H1 (cell line): ENCODE measurements at regions not wholly inside any gene's neighbourhood (a gene's known extent, or its start where the extent isn't known, plus 50 kb on each side); places are given as distances from the start of the nearest gene placed in this dataset.

ENCODE experiments used
- CTCF ChIA-PET: fragments of 300-600 bp; sonication (Branson Sonifier 250); formaldehyde crosslinking; loops from one replicate; lab custom pipeline; 2021; ENCODE audit not compliant: partially characterized antibody; lab: Charles Lee
- POLR2A ChIA-PET: fragments of 300-600 bp; sonication (Branson Sonifier 250); formaldehyde crosslinking; loops from one replicate; lab custom pipeline; 2021; ENCODE audit warnings: inconsistent platforms; ENCODE audit not compliant: partially characterized antibody; lab: Charles Lee
- DNase-seq, 2 experiments: peaks; one replicate each; pipeline versions ENCODE4 v3.0.0 to v3.0.0-alpha.2; 2010 to 2022; ENCODE audit warnings: low spot score in 2 of 2, low read depth in 1 of 2, mixed read lengths in 1 of 2
- FAIRE-seq: peaks from 2 replicates; lab custom pipeline; 2011; peaks lifted over from hg19 to GRCh38; lab: Jason Lieb, UNC
- H2AFZ ChIP-seq: 2 replicates; pipeline ENCODE4 v1.8.1; 2012; ENCODE audit warnings: low read length, inconsistent platforms
- H2AK5ac ChIP-seq: 2 replicates; pipeline ENCODE4 v1.6.1; 2013; ENCODE audit warnings: low read depth, low read length
- H2BK120ac ChIP-seq: replicated peaks from 2 replicates; pipeline ENCODE3; 2013; ENCODE audit warnings: low read depth, low read length, inconsistent platforms
- H2BK12ac ChIP-seq: 2 replicates; pipeline ENCODE4 v1.6.1; 2013; ENCODE audit warnings: low read depth, low read length
- H2BK15ac ChIP-seq: 2 replicates; pipeline ENCODE4 v1.6.1; 2013; ENCODE audit warnings: low read length
- H2BK20ac ChIP-seq: 2 replicates; pipeline ENCODE4 v1.6.1; 2013; ENCODE audit warnings: low read length
- H2BK5ac ChIP-seq: 2 replicates; pipeline ENCODE4 v1.6.1; 2013; ENCODE audit warnings: low read depth, low read length
- H3K14ac ChIP-seq: 2 replicates; pipeline ENCODE4 v1.6.1; 2013; ENCODE audit warnings: inconsistent platforms; ENCODE audit not compliant: insufficient read length
- H3K18ac ChIP-seq: 2 replicates; pipeline ENCODE4 v1.6.1; 2013; ENCODE audit warnings: low read length; ENCODE audit errors: extremely low read depth
- H3K23ac ChIP-seq: 2 replicates; pipeline ENCODE4 v1.6.1; 2013; ENCODE audit warnings: inconsistent platforms; ENCODE audit not compliant: insufficient read length
- H3K23me2 ChIP-seq: 2 replicates; pipeline ENCODE4 v1.6.1; 2013; ENCODE audit warnings: low read depth, low read length
- H3K27ac ChIP-seq: 2 replicates; pipeline ENCODE4 v1.6.1; 2011; ENCODE audit warnings: low read depth, low read length, inconsistent platforms
- H3K27me3 ChIP-seq, 4 experiments: replicated peaks in 1 of 4; 1 replicate in 1 of 4; 2 replicates in 3 of 4; pipeline versions ENCODE4 v1.6.1 to v1.8.1; 2011 to 2013; ENCODE audit warnings: low read length in 3 of 4, mild to moderate bottlenecking in 3 of 4, inconsistent platforms in 2 of 4, mixed read lengths in 2 of 4, moderate library complexity in 1 of 4; ENCODE audit not compliant: control insufficient read depth in 3 of 4, insufficient read depth in 3 of 4; ENCODE audit errors: extremely low read depth in 1 of 4
- H3K36me3 ChIP-seq, 4 experiments: 2 replicates each; pipeline versions ENCODE4 v1.6.1 to v1.8.1; 2011 to 2013; ENCODE audit warnings: mild to moderate bottlenecking in 4 of 4, low read length in 3 of 4, moderate library complexity in 2 of 4, control low read depth in 1 of 4, inconsistent platforms in 1 of 4; ENCODE audit not compliant: insufficient read depth in 4 of 4, control insufficient read depth in 2 of 4
- H3K4ac ChIP-seq: replicated peaks from 2 replicates; pipeline ENCODE3; 2013; ENCODE audit warnings: low read length, low read depth, mixed read lengths, inconsistent platforms; ENCODE audit not compliant: insufficient read length
- H3K4me1 ChIP-seq, 4 experiments: replicated peaks in 1 of 4; 1 replicate in 1 of 4; 2 replicates in 3 of 4; pipeline versions ENCODE4 v1.6.1 to v1.8.1; 2011 to 2013; ENCODE audit warnings: low read length in 3 of 4, inconsistent platforms in 2 of 4, mixed read lengths in 1 of 4; ENCODE audit not compliant: insufficient read depth in 4 of 4, control insufficient read depth in 3 of 4
- H3K4me2 ChIP-seq, 2 experiments: 2 replicates each; pipeline versions ENCODE4 v1.6.1 to v1.8.1; 2011 to 2013; ENCODE audit warnings: low read depth in 2 of 2, low read length in 2 of 2, control low read depth in 1 of 2, inconsistent platforms in 1 of 2, mild to moderate bottlenecking in 1 of 2; ENCODE audit not compliant: insufficient read depth in 1 of 2
- H3K4me3 ChIP-seq, 4 experiments: fragments of 200-600, 300-600 bp in 1 of 4; sonication (generic), shearing (Covaris generic), sonication (Bioruptor Twin) in 1 of 4; 2 replicates each; pipeline versions ENCODE4 v1.5.1 to v1.8.1; 2011 to 2016; ENCODE audit warnings: low read length in 4 of 4, low read depth in 3 of 4, control low read depth in 2 of 4, inconsistent platforms in 2 of 4, mild to moderate bottlenecking in 2 of 4, mixed read lengths in 1 of 4, moderate library complexity in 1 of 4; ENCODE audit not compliant: insufficient read depth in 2 of 4; ENCODE audit errors: extremely low read depth in 1 of 4
- H3K56ac ChIP-seq: replicated peaks from 2 replicates; pipeline ENCODE3; 2013; ENCODE audit warnings: low read depth, mild to moderate bottlenecking, mixed read lengths, low read length, inconsistent platforms; ENCODE audit not compliant: insufficient read length
- H3K79me1 ChIP-seq: 2 replicates; pipeline ENCODE4 v1.6.1; 2013; ENCODE audit warnings: low read depth, low read length, control low read depth
- H3K79me2 ChIP-seq, 2 experiments: 2 replicates each; pipeline versions ENCODE4 v1.6.1 to v1.8.1; 2012 to 2013; ENCODE audit warnings: low read length in 2 of 2, mild to moderate bottlenecking in 2 of 2, inconsistent platforms in 1 of 2; ENCODE audit not compliant: insufficient read depth in 2 of 2, control insufficient read depth in 1 of 2
- H3K9ac ChIP-seq, 4 experiments: replicated peaks in 1 of 4; 1 replicate in 1 of 4; 2 replicates in 3 of 4; pipeline versions ENCODE4 v1.6.1 to v1.8.1; 2011 to 2013; ENCODE audit warnings: low read depth in 3 of 4, low read length in 3 of 4, control low read depth in 2 of 4, mild to moderate bottlenecking in 2 of 4, moderate library complexity in 2 of 4, inconsistent platforms in 1 of 4; ENCODE audit errors: extremely low read depth in 1 of 4
- H3K9me3 ChIP-seq, 2 experiments: 2 replicates each; pipeline versions ENCODE4 v1.6.1 to v1.8.1; 2012 to 2013; ENCODE audit warnings: mild to moderate bottlenecking in 2 of 2, moderate library complexity in 2 of 2, control low read depth in 1 of 2, inconsistent platforms in 1 of 2, low read depth in 1 of 2, low read length in 1 of 2, mixed read lengths in 1 of 2; ENCODE audit not compliant: insufficient read depth in 2 of 2
- H4K20me1 ChIP-seq, 2 experiments: replicated peaks in 1 of 2; 2 replicates each; pipeline versions ENCODE3 to v1.8.1; 2011 to 2013; ENCODE audit warnings: inconsistent platforms in 2 of 2, low read length in 2 of 2, mild to moderate bottlenecking in 1 of 2; ENCODE audit not compliant: insufficient read depth in 2 of 2, control insufficient read depth in 1 of 2
- H4K5ac ChIP-seq: 2 replicates; pipeline ENCODE4 v1.6.1; 2013; ENCODE audit warnings: low read length, low read depth, mixed read lengths, inconsistent platforms; ENCODE audit not compliant: insufficient read length
- H4K8ac ChIP-seq: 2 replicates; pipeline ENCODE4 v1.8.0; 2013; ENCODE audit warnings: mild to moderate bottlenecking, moderate library complexity, low read length, inconsistent platforms; ENCODE audit not compliant: insufficient read depth; ENCODE audit errors: extremely low read depth
- H4K91ac ChIP-seq: replicated peaks from 2 replicates; pipeline ENCODE3; 2013; ENCODE audit warnings: low read length, mixed read lengths, inconsistent platforms; ENCODE audit not compliant: insufficient read length
- BCL11A ChIP-seq, 2 experiments: IDR thresholded peaks; one replicate each; pipeline ENCODE4 v1.6.1; 2011; ENCODE audit warnings: low read depth in 2 of 2, low read length in 2 of 2, mild to moderate bottlenecking in 2 of 2
- BRCA1 ChIP-seq: IDR thresholded peaks from 2 replicates; pipeline ENCODE4 v1.6.1; 2012; ENCODE audit warnings: low read depth, low read length, improper control_type of control experiment
- CBX8 ChIP-seq: fragments of 300-800, 300-1000 bp; sonication (generic); IDR thresholded peaks from 2 replicates; pipeline ENCODE4 v1.7.1; 2016; ENCODE audit warnings: low read depth, low read length, borderline replicate concordance
- CHD2 ChIP-seq: IDR thresholded peaks from 2 replicates; pipeline ENCODE4 v1.6.1; 2012; ENCODE audit warnings: low read length, improper control_type of control experiment
- CTBP2 ChIP-seq: IDR thresholded peaks from 2 replicates; pipeline ENCODE4 v1.7.0; 2011; ENCODE audit warnings: borderline replicate concordance, mild to moderate bottlenecking, moderate library complexity, mixed read lengths, low read length; ENCODE audit not compliant: insufficient read depth, insufficient read length
- JUN ChIP-seq: IDR thresholded peaks from 2 replicates; pipeline ENCODE4 v1.6.1; 2011; ENCODE audit warnings: low read depth, mild to moderate bottlenecking, improper control_type of control experiment, low read length
- POLR2A ChIP-seq, 2 experiments: IDR thresholded peaks; 1 replicate in 1 of 2; 2 replicates in 1 of 2; pipeline ENCODE4 v1.6.1; 2011; ENCODE audit warnings: low read depth in 2 of 2, low read length in 2 of 2, mild to moderate bottlenecking in 2 of 2; ENCODE audit errors: control extremely low read depth in 1 of 2
- POLR2AphosphoS5 ChIP-seq: IDR thresholded peaks from 2 replicates; pipeline ENCODE4 v1.6.1; 2011; ENCODE audit warnings: low read depth, low read length
- SAP30 ChIP-seq: fragments of 300-600 bp; sonication (generic); IDR thresholded peaks from 2 replicates; pipeline ENCODE4 v1.7.1; 2012; ENCODE audit warnings: low read length, moderate library complexity, mild to moderate bottlenecking, inconsistent platforms; ENCODE audit not compliant: insufficient read depth, insufficient replicate concordance
- SIN3A ChIP-seq, 2 experiments: IDR thresholded peaks in 1 of 2; conservative IDR thresholded peaks in 1 of 2; 2 replicates each; pipeline ENCODE4 v1.6.1; 2011 to 2012; ENCODE audit warnings: low read length in 2 of 2, improper control_type of control experiment in 1 of 2, low read depth in 1 of 2, mild to moderate bottlenecking in 1 of 2
- SP2 ChIP-seq: IDR thresholded peaks from 2 replicates; pipeline ENCODE4 v1.6.1; 2012; ENCODE audit warnings: mild to moderate bottlenecking, low read length, inconsistent platforms
- ZNF274 ChIP-seq: IDR thresholded peaks from 2 replicates; pipeline ENCODE4 v1.7.0; 2012; ENCODE audit warnings: low read length, borderline replicate concordance; ENCODE audit errors: extremely low read depth
- TF ChIP-seq, protein P1 (sequence below): IDR thresholded peaks from 2 replicates; pipeline ENCODE4 v1.6.1; 2011; ENCODE audit warnings: low read length, improper control_type of control experiment

DNA sequence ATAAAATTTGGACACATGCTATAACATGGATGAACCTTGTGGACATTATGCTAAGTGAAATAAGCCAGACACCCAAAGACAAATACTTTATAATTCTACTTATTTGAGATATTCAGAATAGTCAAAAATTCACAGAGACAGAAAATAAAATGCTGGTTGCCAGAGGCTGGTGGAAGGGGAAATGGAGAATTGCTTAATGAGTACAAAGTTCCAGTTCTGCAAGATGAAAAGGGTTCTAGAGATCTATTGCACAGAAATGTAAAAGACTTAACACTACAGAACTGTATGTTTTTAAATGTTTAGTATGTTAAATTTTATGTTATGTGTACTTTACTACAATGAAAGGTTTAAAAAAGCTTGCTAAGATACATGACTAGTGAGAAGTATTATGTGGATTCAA lies 344.8 kb downstream of the CNTN3 start:
- no peak for FAIRE-seq
- Histone ChIP-seq H3K23me2 (no peaks in the 10 kb centered on the region), H3K9ac (no peak overlapping the region)
- TF ChIP-seq JUN (no peak), SIN3A (conservative IDR thresholded peaks at IDR 0.05 in 1 of 2, IDR thresholded peaks at IDR 0.05 in 1 of 2; ENCODE audit: low read depth in 1 of 2, low read length in 2 of 2) (no peak), BRCA1 (no peak), ZNF274 (no peak), CBX8 (no peak), SAP30 (no peak), CHD2 (no peak), POLR2AphosphoS5 (no peak), POLR2A (IDR thresholded peaks at IDR 0.05; ENCODE audit: control extremely low read depth in 1 of 2, low read depth in 2 of 2, low read length in 2 of 2) (no peak), SP2 (no peak), BCL11A (IDR thresholded peaks at IDR 0.05; ENCODE audit: low read depth in 2 of 2, low read length in 2 of 2) (no peak), CTBP2 (no peak)
- TF ChIP-seq, protein P1, sequence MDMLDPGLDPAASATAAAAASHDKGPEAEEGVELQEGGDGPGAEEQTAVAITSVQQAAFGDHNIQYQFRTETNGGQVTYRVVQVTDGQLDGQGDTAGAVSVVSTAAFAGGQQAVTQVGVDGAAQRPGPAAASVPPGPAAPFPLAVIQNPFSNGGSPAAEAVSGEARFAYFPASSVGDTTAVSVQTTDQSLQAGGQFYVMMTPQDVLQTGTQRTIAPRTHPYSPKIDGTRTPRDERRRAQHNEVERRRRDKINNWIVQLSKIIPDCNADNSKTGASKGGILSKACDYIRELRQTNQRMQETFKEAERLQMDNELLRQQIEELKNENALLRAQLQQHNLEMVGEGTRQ, result no peak

More for the DNA sequence above, 344.8 kb downstream of the CNTN3 start:
- H2BK15ac ChIP-seq, result no peak overlapping the region
- CTCF ChIA-PET, result no interaction called here
- no peak overlapping the region for H4K91ac ChIP-seq
- H2BK5ac ChIP-seq, result no peak overlapping the region
- no peak overlapping the region for H2AK5ac ChIP-seq
- H3K4me2 ChIP-seq, result no peak overlapping the region
- peaks cover 0 to 2% (median 0%) of the 10 kb centered on the region in 4 experiments; a peak in 1 of 7 replicates for H3K4me1 ChIP-seq
- no peak overlapping the region for H3K27ac ChIP-seq
- no peak overlapping the region for H2BK120ac ChIP-seq
- no peak for DNase-seq
- H3K18ac ChIP-seq, result no peak overlapping the region
- no peak overlapping the region for H3K4ac ChIP-seq
- H3K14ac ChIP-seq, result no peak overlapping the region
- H4K20me1 ChIP-seq, result peaks cover 0 to 1% of the 10 kb centered on the region in 2 experiments
- no peak overlapping the region for H4K8ac ChIP-seq
- no peak overlapping the region for H3K23ac ChIP-seq
- H4K5ac ChIP-seq, result no peak overlapping the region
- no peak overlapping the region for H2AFZ ChIP-seq
- POLR2A ChIA-PET, result no interaction called here
- H2BK20ac ChIP-seq, result no peak overlapping the region
- H3K27me3 ChIP-seq, result no peaks in the 10 kb centered on the region
- no peaks in the 10 kb centered on the region for H3K36me3 ChIP-seq
- no peak overlapping the region for H3K4me3 ChIP-seq
- no peaks in the 10 kb centered on the region for H3K79me1 ChIP-seq
- no peak overlapping the region for H3K56ac ChIP-seq
- no peaks in the 10 kb centered on the region for H3K79me2 ChIP-seq
- no peak overlapping the region for H2BK12ac ChIP-seq
- no peaks in the 10 kb centered on the region for H3K9me3 ChIP-seq
